ENCODE measurements at regions not wholly inside any gene's neighbourhood (a gene's known extent, or its start where the extent isn't known, plus 50 kb on each side); places are given as distances from the start of the nearest gene placed in this dataset.

DNA sequence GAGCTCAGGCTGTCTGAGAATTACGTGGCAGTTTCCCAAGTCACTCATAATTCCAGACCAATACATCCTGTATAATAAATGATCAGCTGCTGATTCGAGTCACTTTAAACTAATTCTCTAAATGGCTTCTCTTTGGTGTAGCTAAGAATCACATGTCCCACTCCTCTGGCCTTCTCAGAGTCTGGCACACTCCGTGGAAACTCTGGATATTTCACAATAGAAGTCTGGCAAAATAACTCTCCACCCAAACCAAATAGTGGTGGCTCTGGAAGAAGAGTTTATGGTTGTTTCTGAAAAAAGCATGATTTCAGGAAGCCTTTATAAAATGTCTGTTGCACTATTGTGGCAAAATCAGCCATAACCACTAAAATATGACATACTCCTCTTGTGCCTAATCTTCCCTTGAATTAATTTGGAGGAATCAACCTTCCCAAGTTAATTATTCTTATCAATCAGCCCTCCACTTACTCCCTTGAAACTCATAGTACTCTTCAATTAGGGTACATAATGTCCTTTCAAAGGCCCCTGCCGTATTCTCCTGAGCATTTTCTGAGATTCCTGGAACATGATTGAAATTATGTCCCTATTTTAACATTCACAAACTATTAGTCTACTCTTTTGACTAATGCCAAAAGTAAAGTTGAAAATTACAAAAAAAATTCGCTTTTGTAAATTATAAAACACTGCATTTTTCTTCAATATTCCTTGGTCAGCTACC lies 991.6 kb downstream of the FAT4 start:
- no peak for DNase-seq (ENCODE audit: low read depth, low spot score)

DNA sequence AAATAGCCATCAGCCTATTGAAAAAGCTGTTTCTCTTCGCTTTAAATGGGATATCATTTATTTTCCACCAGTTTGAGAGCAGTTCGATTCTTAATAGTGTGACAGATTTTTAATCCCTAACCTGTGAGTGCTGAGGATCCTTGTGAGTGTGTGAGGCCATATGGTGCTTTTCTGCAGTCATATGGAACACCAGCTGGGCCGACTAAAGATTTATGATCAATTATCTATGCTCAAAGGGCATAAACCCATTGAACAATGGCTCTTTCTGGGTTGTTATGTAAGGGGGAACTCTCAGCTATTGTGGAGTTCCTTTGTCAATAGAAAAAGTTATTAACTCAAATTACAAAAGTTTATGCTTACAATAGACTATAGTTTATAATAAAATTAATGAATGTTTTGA lies 1003.6 kb downstream of the FAT4 start:
- no peak for DNase-seq (ENCODE audit: low read depth, low spot score)

DNA sequence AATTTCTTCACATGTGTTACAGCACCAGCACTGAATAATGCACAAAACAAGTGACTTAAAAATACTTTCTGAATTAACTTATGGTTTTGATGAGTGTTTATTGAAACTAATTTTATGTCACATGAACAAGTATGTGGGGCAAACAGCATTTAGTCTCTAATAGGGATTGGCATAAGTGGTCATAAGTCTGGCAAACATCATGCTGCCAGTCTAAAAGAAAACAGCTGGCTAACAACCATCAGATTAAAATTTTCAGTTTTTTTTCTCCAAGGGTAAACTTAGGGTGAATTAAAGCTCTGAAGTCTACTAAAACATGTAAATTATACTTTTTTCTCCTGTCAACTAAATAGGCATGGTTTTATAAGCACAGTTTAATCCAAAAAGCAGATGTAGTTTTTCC lies 1014.2 kb downstream of the FAT4 start:
- no peak for DNase-seq (ENCODE audit: low read depth, low spot score)

DNA sequence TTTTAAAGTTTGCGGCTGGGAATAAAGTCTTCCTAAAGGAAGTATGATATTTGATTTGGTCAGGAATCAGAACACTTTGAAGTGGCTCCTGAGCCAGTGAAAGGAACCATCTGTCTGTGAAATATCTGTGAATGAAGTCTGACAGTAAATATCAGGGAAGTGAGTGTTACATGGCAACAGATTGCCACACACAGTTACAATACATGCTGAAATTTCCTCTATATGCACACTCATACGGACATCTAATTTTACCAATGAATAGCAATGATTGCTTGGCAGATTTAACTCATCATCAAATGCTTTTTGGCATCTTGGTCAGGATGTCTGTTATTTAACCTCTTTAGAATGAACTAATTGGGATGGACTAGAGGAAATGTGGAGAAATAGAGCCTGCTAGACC lies 1023.8 kb downstream of the FAT4 start:
- no peak for DNase-seq (ENCODE audit: low read depth, low spot score)

DNA sequence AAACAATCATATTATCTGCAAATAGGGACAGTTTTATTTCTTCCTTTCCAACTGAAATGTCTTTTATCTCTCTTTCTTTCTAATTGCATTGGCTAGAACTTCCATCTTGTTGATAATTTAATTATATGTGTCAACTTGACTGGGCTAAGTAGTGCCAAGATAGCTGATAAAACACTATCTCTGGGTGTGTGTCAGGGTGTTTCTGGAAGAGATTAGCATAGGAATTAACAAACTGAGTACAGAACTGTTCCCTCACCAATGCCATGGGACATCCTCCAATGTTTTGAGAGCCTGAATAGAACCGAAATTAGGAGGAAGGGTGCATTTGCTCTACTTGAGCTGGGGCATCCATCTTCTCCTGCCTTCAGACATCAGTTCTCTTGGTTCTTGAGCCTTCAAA lies 1027.2 kb downstream of the FAT4 start:
- no peak for DNase-seq (ENCODE audit: low read depth, low spot score)

DNA sequence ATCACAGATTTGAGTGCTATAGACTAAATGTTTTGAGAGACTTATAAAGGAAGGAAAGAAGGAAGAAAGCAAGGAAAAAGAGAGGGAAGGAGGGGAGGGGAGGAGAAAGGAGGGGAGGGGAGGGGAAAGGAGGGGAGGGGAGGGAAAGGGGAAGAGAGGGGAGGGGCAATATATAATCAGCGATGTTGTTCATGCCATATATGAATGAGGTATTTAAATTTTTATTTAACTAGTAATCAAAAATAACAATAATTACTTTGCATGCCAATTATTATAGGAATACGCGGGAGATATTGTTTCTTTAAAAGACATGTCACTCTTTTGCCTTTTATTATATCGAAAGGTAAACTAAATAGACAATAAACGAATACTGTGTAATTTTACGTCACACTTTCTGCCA lies 1029.7 kb downstream of the FAT4 start:
- DNase-seq (ENCODE audit: low read depth, low spot score) = no peak

DNA sequence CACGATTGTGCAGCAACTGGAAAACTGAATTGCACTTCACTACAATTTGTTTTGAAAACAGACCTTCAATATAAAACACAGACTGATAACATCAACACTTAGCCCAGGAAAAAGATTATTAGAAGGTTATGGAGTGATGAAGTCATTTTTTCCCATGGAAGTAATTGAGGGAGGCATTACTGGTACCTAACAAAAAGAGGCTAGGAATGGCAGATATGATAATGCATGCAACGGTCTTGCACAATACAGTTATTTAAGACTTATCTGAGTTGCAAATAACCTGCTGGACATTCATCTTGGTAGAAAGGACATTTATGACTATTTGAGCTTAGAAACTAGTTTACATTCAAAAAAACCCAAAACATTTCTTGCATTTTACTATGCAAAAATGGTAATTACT lies 1031.9 kb downstream of the FAT4 start:
- DNase-seq (ENCODE audit: low read depth, low spot score) = no peak

DNA sequence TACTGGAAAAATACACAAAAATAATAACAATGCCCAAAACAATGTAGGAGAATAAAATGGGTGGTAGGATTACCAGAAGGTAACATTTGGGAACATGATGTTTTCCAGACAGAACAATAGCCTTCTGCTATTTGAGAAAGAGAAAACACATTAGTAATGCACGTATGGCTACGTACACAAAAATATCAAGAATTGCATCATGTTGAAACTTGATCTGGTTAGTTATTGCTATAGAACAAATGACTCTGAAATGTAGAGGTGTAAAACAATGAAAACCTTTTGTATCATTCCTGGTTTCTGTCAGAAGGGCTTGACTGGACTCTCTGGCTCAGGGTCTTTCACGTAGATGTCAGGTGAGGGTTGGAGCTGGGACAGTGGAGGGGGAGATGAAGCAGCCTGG lies 1040.0 kb downstream of the FAT4 start:
- DNase-seq (ENCODE audit: low read depth, low spot score) = no peak

DNA sequence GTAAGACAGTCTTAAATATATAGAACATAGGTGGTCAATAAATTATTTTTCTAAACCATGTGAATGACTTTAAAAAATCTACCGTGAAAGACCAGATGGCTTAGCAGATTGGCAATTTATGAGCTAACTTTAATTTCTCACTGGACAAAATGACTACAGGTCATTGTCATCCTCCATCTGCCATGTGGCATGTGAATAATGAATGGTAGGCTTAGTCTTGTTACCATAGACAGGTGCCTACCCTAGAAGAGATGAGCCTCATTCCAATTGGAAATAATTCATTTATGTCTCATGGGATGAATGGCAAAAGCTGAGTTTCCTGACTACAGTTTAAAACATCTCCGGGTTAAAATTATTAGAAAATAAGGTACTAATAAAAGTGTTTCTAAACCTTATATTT lies 1043.3 kb downstream of the FAT4 start:
- no peak for DNase-seq (ENCODE audit: low read depth, low spot score)

DNA sequence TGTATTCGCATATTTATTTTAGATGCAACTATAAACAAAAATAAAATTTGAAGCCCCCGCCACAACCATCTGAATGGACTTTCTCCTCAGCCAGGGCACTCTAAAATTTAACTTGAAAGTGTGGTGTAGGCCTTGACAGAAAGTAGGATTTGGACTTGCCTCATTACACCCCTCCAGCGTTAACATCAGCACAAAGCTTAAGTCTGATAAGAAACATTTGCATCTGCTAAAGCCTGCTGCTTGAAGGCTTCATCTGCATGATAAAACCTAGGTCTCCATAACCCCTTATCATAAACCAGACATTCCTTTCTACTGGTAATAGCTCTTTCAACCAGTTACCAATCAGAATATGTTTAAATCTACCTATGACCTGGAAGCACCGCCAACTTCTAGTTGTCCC lies 1046.5 kb downstream of the FAT4 start:
- DNase-seq (ENCODE audit: low read depth, low spot score) = no peak

DNA sequence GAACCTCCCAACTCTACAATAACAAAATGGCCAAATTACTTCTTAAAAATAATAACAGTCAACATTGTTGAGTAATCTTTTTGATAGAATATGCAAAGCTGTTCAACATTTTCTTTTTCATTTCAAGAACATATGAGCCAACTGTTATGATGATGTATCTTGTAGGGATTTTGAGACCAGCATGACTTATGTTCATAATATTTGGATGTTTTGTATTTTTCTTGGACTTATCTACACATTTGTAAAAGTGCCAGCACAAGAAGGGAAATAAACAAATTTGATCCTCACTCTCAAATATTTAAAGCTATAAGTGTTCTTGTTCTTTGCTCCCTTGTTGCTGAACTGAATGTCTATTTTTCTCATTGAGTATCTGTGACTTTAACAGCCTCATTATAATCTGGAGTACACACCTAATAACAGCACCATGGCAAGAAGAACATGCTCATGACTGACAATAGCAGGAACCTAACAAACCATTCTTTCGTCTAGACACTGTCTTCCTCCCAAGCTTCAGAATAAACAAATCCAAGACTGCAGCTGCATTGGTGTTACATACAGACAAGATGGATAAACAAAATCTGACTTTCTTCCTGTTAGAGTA lies 1049.7 kb downstream of the FAT4 start:
- peak; percentile 9 for DNase-seq (ENCODE audit: low read depth, low spot score)

DNA sequence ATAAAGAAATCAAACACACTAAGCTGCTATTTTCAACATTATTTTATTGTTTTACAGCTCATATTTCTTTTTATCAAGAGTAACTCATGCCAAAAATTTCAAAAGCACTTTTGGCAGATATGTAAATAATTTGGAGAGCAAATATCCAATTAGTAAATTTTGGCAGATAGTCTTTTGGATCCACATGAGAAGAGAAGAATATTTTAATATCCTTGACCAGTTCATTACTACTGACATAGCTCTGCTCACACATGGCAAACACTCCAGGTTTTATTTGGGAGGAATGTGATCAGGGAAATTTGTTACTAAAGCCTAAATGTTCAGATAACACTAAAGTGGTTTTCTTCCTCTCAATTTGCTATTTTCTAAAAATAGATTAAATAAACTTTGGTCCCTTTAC lies 1054.3 kb downstream of the FAT4 start:
- no peak for DNase-seq (ENCODE audit: low read depth, low spot score)

DNA sequence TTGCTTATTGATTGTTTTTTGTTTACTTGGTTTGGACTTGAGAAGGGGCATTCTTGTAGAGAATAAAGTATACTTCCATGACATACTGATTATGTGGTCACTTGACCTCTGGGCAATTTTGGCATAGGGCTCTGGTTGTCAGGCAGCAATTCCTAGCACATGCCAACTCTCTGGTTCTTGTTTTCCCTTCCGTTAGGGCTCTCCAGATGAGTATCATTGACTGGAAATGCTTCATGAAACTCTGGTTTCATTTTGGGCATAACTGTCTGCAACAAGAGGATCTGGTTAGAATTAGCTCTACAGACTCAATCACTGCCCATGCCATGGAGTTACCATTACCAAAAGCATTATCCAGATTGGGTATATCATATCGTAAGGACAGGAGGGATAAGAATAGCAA lies 1057.9 kb downstream of the FAT4 start:
- no peak for DNase-seq (ENCODE audit: low read depth, low spot score)

DNA sequence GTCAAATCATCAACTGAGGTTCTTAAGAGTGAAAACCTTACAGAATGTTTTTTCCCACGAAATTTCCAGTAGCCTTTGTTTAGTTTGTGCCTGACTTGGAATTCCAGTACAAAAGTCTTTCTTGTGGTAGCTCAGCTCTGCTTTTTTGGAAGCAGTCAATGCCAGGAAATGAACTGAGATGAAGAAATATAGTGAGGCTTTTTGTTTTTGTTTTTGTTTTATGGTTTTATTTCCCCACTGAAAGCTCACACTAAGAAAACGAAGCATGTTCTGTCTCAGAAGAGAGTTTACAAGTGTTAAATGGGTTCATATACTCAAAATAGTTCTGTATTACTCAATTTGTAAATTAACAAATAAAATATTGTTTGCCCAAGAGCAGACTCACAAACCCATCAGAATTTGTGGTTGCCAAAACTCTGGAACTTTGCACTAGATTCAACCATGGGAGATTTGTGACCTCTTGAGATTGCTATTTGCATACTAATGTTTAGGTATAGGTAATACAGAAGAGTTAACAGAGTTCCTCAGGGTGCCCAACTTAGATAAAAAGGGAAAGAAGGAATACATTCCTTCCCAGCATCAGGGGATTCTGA lies 1060.8 kb downstream of the FAT4 start:
- DNase-seq (ENCODE audit: low read depth, low spot score) = peak; percentile 17

DNA sequence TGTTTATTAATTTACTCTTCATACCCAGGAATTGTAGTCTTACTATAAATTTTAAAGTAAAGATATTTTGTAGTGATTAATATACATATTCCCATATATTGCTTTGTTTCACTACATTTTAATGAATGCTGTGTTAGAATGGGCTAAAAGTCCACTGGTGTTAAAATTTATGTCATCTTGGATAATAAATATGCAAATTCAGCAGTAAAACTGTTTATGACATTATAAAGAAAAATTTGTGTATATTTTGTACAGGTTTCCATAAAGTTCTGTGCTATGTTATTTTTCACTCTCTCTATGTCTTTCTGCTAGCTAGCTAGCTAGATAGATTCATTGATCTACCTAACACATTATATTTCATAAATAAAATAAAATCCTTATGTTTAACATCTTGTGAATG lies 1071.2 kb downstream of the FAT4 start:
- DNase-seq (ENCODE audit: low read depth, low spot score) = no peak

DNA sequence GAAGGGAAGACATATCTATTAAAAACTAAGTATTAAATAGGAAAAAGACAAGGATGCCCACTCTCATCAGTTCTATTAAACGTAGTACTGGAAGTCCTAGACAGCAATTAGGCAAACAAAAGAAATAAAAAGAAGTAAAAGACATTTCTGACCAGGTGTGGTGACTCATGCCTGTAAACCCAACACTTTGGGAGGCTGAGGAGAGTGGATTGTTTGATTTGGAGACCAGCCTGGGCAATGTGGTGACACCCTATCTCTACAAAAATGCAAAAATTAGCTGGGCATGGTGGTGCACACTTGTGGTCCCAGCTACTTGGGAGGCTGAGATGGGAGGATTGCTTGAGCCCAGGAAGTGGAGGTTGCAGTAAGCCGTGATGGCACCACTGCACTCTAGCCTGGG lies 1071.8 kb downstream of the FAT4 start:
- no peak for DNase-seq (ENCODE audit: low read depth, low spot score)

DNA sequence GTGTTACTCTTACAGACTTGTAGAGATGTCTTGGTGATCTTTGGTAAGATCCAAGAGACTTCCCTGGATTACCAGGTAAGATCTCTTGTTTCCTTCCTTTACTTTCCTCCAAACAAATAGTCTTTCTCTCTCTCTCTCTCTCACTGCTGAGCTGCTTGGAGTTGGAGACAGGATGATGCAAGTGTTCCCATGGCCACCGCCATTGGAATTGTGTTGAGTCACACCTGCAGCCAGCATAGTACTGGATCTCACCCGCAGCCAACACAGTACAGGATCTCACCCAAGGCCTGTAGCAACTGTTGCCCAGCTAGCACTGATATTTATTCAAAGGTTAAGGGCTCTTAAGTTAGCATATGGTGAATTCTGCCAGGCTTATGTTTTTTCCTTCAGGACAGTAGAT lies 1080.9 kb downstream of the FAT4 start:
- no peak for DNase-seq (ENCODE audit: low read depth, low spot score)

DNA sequence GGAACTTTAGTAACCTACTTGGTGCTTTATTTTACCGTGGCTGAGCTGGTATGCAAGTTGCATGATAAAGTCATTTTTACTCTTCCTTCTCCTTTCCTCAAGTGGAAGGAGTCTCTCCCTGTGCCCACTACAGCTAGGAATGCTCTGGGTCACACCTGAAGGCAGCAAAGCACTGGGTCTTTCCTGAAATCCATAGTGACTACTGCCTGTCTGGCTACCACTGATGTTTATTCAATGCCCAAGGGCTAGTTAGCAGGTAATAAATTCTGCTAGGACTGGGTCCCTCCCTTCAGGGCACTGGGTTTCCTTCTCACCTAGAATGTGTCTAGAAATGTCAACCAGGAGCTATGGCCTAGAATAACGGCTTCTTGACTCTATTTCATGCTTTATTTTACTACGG lies 1081.4 kb downstream of the FAT4 start:
- DNase-seq (ENCODE audit: low read depth, low spot score) = no peak

DNA sequence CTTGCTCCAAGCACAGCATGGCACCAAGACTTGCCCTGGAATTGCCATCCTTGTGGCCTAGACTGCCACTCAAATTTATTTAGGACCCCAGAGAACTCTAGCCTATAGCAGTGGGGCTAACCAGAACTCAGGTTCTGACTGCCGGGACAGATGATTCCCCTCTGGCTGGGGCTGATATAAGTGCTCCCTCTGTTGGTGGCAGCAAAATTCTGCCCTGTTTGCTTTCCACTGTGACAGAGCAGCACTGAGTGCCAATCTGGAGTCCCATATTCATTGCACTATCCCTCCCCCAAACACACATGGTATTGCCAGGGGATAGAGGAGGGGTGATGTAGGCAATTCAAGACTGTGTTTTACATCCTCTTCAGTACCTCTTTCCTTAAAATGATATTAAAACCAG lies 1081.9 kb downstream of the FAT4 start:
- DNase-seq (ENCODE audit: low read depth, low spot score) = no peak

DNA sequence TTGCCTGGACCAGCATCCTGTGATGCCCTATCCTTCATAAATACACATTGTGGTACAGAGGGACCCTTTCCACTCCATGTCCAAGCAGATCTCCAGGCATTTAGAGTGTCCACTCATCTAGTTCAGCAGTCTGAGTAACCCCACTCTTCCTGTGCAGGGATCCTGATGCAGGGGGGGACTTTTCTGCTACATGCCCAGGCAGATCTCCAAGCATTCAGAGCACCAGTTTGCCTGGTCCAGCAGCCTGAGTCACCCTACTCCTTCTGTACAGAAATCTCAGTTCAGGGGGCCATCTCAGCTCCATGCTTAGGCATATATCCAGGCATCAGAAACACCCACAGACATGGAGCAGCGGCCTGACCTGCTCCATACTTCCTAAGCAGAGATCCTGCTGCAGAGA lies 1089.8 kb downstream of the FAT4 start:
- no peak for DNase-seq (ENCODE audit: low read depth, low spot score)

DNA sequence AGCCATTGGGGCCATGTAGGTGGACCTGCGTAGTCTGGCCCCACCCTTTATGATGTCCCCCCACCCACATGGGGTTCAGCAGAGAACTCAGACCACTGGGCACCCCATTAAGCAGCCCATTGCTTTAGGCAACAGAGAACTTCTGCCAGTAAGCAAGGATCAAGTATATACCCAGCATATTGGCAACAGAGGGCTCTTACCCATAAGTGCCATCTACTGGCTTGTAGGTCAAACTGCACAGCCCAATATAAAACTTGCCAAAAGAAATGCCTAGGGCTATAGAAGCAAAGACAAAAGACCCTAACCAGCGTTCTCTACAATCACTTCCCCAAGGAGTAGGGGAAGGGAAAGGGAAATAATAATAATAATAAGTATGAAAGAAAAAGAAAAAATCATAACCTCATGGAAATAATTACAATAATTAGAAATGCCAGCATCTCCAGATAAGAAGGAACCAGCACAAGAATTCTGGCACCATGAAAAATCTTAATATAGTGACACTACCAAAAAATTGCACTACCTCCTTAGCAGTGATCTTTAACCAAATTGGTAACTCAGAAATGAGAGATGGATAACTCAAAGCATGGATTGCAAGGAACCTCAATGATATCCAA lies 1090.7 kb downstream of the FAT4 start:
- DNase-seq (ENCODE audit: low read depth, low spot score) = no peak

DNA sequence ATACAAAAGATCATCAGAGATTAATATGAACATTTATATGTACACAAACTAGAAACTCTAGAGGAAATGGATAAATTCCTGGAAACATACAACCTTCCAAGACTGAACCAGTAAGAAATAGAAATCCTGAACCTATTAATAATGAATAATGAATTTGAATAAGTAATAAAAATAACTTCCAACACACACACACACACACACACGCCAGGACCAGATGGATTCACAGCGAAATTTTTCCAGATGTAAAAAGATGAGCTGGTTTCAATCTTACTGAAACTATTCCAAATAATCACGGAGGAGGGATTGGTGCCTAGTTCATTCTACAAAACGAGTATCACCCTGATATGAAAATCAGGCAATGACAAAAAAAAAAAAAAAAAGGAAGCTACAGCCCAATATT lies 1095.0 kb downstream of the FAT4 start:
- no peak for DNase-seq (ENCODE audit: low read depth, low spot score)

DNA sequence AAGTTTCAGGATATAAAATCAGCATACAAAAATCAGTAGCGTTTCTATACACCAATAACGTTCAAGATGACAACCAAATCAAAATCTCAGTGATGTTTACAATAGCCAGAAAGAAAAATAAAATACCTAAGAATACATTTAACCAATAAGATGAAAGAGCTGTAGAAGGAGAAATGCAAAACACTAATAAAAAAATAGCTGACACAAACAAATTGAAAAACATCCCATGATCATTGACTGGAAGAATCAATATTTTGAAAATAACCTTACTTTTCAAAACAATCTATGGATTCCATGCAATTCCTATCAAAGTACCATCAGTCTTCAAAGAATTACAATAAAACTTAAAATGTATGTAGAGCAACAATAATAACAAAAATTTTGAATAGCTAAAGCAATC lies 1096.3 kb downstream of the FAT4 start:
- no peak for DNase-seq (ENCODE audit: low read depth, low spot score)
